ENCODE measurements at regions not wholly inside any gene's neighbourhood (a gene's known extent, or its start where the extent isn't known, plus 50 kb on each side); places are given as distances from the start of the nearest gene placed in this dataset.
"Not testable (repeated sequence)": the region's sequence is repeated elsewhere in the genome, so short reads cannot be mapped to it uniquely, and the experiment has no call there.

DNA sequence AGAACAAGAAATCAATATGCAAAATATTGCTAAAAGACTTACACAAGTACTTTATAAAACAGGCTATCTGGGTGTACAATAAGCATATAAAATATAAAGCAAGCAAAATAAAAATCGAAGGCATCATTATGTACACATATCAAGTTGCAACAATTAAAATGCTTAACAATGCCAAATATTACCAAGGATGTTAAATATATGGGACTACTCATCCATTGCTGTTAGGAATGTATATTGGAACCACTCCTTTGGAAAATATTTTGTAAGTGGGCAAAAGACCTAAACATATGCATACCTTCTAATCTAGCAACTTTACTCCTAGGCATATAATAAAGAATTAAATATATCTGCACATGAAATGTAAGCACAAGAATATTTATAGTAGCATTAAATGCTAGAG lies 632.6 kb upstream of the COX7C start:
- Histone ChIP-seq H3K27me3 (ENCODE audit: control insufficient read depth in 4 of 4, insufficient read depth in 4 of 4, low read length in 3 of 4) (no peaks in the 10 kb centered on the region), H3K36me3 (ENCODE audit: control insufficient read depth in 4 of 4, insufficient read depth in 3 of 4, low read depth in 1 of 4, low read length in 3 of 4) (no peaks in the 10 kb centered on the region), H3K27ac (ENCODE audit: low read depth in 1 of 2, low read length in 2 of 2) (no peak overlapping the region), H3K9me3 (ENCODE audit: control insufficient read depth in 4 of 4, low read length in 3 of 4) (no peaks in the 10 kb centered on the region), H3K9ac (ENCODE audit: low read depth in 1 of 2, low read length in 2 of 2) (no peak overlapping the region), H3K4me1 (ENCODE audit: control insufficient read depth in 4 of 4, insufficient read depth in 4 of 4, low read length in 3 of 4) (no peaks in the 10 kb centered on the region), H3K4me3 (ENCODE audit: low read depth in 1 of 3, low read length in 3 of 3) (no peak overlapping the region)
- 65% methylated on average over 1 of the region's 1 CpG for WGBS
- TF ChIP-seq HNF4G (IDR thresholded peaks at IDR 0.05) (no peak), YY1 (IDR thresholded peaks at IDR 0.05) (no peak), SP1 (IDR thresholded peaks at IDR 0.05) (no peak), GABPA (IDR thresholded peaks at IDR 0.05 in 1 of 2, conservative IDR thresholded peaks at IDR 0.05 in 1 of 2) (no peak), TAF1 (conservative IDR thresholded peaks at IDR 0.05) (no peak), FOXA2 (IDR thresholded peaks at IDR 0.05) (no peak), NR2F2 (IDR thresholded peaks at IDR 0.05) (no peak), EGR1 (IDR thresholded peaks at IDR 0.05; ENCODE audit: low read depth in 2 of 2) (no peak)
- TF ChIP-seq, protein P1, sequence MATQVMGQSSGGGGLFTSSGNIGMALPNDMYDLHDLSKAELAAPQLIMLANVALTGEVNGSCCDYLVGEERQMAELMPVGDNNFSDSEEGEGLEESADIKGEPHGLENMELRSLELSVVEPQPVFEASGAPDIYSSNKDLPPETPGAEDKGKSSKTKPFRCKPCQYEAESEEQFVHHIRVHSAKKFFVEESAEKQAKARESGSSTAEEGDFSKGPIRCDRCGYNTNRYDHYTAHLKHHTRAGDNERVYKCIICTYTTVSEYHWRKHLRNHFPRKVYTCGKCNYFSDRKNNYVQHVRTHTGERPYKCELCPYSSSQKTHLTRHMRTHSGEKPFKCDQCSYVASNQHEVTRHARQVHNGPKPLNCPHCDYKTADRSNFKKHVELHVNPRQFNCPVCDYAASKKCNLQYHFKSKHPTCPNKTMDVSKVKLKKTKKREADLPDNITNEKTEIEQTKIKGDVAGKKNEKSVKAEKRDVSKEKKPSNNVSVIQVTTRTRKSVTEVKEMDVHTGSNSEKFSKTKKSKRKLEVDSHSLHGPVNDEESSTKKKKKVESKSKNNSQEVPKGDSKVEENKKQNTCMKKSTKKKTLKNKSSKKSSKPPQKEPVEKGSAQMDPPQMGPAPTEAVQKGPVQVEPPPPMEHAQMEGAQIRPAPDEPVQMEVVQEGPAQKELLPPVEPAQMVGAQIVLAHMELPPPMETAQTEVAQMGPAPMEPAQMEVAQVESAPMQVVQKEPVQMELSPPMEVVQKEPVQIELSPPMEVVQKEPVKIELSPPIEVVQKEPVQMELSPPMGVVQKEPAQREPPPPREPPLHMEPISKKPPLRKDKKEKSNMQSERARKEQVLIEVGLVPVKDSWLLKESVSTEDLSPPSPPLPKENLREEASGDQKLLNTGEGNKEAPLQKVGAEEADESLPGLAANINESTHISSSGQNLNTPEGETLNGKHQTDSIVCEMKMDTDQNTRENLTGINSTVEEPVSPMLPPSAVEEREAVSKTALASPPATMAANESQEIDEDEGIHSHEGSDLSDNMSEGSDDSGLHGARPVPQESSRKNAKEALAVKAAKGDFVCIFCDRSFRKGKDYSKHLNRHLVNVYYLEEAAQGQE (IDR thresholded peaks at IDR 0.05) = no peak
- TF ChIP-seq, protein P2, sequence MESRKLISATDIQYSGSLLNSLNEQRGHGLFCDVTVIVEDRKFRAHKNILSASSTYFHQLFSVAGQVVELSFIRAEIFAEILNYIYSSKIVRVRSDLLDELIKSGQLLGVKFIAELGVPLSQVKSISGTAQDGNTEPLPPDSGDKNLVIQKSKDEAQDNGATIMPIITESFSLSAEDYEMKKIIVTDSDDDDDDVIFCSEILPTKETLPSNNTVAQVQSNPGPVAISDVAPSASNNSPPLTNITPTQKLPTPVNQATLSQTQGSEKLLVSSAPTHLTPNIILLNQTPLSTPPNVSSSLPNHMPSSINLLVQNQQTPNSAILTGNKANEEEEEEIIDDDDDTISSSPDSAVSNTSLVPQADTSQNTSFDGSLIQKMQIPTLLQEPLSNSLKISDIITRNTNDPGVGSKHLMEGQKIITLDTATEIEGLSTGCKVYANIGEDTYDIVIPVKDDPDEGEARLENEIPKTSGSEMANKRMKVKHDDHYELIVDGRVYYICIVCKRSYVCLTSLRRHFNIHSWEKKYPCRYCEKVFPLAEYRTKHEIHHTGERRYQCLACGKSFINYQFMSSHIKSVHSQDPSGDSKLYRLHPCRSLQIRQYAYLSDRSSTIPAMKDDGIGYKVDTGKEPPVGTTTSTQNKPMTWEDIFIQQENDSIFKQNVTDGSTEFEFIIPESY (IDR thresholded peaks at IDR 0.05) = no peak
- TF ChIP-seq, protein P3, sequence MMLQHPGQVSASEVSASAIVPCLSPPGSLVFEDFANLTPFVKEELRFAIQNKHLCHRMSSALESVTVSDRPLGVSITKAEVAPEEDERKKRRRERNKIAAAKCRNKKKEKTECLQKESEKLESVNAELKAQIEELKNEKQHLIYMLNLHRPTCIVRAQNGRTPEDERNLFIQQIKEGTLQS (IDR thresholded peaks at IDR 0.05) = no peak
- TF ChIP-seq, protein P4, sequence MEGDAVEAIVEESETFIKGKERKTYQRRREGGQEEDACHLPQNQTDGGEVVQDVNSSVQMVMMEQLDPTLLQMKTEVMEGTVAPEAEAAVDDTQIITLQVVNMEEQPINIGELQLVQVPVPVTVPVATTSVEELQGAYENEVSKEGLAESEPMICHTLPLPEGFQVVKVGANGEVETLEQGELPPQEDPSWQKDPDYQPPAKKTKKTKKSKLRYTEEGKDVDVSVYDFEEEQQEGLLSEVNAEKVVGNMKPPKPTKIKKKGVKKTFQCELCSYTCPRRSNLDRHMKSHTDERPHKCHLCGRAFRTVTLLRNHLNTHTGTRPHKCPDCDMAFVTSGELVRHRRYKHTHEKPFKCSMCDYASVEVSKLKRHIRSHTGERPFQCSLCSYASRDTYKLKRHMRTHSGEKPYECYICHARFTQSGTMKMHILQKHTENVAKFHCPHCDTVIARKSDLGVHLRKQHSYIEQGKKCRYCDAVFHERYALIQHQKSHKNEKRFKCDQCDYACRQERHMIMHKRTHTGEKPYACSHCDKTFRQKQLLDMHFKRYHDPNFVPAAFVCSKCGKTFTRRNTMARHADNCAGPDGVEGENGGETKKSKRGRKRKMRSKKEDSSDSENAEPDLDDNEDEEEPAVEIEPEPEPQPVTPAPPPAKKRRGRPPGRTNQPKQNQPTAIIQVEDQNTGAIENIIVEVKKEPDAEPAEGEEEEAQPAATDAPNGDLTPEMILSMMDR (IDR thresholded peaks at IDR 0.05; ENCODE audit: low read depth, low read length, missing input control) = no peak
- no peak for DNase-seq (ENCODE audit: low spot score)

DNA sequence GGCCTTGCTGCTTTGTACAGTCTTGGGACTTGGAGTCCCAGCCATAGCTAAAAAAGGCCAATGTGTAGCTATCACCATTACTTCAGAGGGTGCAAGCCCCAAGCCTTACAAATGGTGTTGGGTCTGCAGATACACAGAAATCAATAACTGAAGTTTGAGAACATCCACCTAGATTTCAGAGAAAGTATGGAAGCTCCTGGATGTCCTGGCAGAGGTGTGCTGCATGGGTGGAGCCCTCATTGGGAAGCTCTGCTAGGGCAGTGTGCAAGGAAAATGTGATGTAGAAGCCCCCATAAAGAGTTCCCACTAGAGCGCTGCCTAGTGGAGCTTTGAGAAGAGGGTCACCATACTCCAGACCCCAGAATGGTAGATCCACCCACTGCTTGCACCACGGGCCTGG lies 626.7 kb upstream of the COX7C start:
- Histone ChIP-seq H3K4me3 (ENCODE audit: low read depth in 1 of 3, low read length in 3 of 3) (no peak overlapping the region), H3K36me3 (ENCODE audit: control insufficient read depth in 4 of 4, insufficient read depth in 3 of 4, low read depth in 1 of 4, low read length in 3 of 4) (no peaks in the 10 kb centered on the region), H3K9ac (ENCODE audit: low read depth in 1 of 2, low read length in 2 of 2) (no peak overlapping the region), H3K4me1 (ENCODE audit: control insufficient read depth in 4 of 4, insufficient read depth in 4 of 4, low read length in 3 of 4) (no peaks in the 10 kb centered on the region), H3K27me3 (ENCODE audit: control insufficient read depth in 4 of 4, insufficient read depth in 4 of 4, low read length in 3 of 4) (no peaks in the 10 kb centered on the region), H3K27ac (ENCODE audit: low read depth in 1 of 2, low read length in 2 of 2) (no peak overlapping the region), H3K9me3 (ENCODE audit: control insufficient read depth in 4 of 4, low read length in 3 of 4) (peaks cover 0 to 13% (median 4%) of the 10 kb centered on the region in 4 donors)
- no peak for DNase-seq (ENCODE audit: low spot score)
- TF ChIP-seq, protein P1 (IDR thresholded peaks at IDR 0.05) = no peak
- TF ChIP-seq, protein P4 (IDR thresholded peaks at IDR 0.05; ENCODE audit: low read depth, low read length, missing input control) = no peak
- no peak for TF ChIP-seq SP1 (IDR thresholded peaks at IDR 0.05)
- 76% methylated on average over 2 of the region's 2 CpGs for WGBS

DNA sequence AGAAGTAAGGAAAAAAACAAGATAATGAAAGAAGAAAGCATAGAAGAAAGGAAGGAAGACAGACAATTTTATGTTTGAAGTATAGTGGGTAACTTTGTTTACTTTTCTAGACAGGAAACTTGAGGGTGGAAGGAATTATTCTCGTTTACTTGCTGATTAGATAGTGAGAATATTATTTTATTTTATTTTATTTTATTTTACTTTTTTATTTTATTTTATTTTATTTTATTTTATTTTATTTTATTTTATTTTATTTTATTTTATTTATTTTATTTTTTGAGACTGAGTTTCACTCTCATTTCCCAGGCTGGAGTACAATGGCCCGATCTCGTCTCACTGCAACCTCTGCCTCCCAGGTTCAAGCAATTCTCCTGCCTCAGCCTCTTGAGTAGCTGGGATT lies 623.1 kb upstream of the COX7C start:
- 72% methylated on average over 3 of the region's 3 CpGs for WGBS
- H3K9me3 ChIP-seq (ENCODE audit: control insufficient read depth in 4 of 4, low read length in 3 of 4) = peaks cover 0 to 13% (median 4%) of the 10 kb centered on the region in 4 donors
- not testable (repeated sequence) for H3K27me3 ChIP-seq (ENCODE audit: control insufficient read depth in 4 of 4, insufficient read depth in 4 of 4, low read length in 3 of 4); DNase-seq (ENCODE audit: low spot score); H3K4me1 ChIP-seq (ENCODE audit: control insufficient read depth in 4 of 4, insufficient read depth in 4 of 4, low read length in 3 of 4); H3K36me3 ChIP-seq (ENCODE audit: control insufficient read depth in 4 of 4, insufficient read depth in 3 of 4, low read depth in 1 of 4, low read length in 3 of 4); H3K27ac ChIP-seq (ENCODE audit: low read depth in 1 of 2, low read length in 2 of 2); H3K9ac ChIP-seq (ENCODE audit: low read depth in 1 of 2, low read length in 2 of 2); H3K4me3 ChIP-seq (ENCODE audit: low read depth in 1 of 3, low read length in 3 of 3)

All from liver (tissue), 8 donors.